Neutrophil (primary cell): ENCODE measurements at regions not wholly inside any gene's neighbourhood (a gene's known extent, or its start where the extent isn't known, plus 50 kb on each side); places are given as distances from the start of the nearest gene placed in this dataset.

Experiments used
- H3K27ac ChIP-seq: fragments of 200-600 bp; sonication (generic); 2 replicates; pipeline ENCODE4 v1.5.1; 2016; ENCODE audit warnings: mild to moderate bottlenecking, moderate library complexity
- H3K27me3 ChIP-seq: fragments of 200-600 bp; sonication (generic); 2 replicates; pipeline ENCODE4 v1.6.0; 2016; ENCODE audit warnings: mild to moderate bottlenecking
- H3K36me3 ChIP-seq: fragments of 200-600 bp; sonication (generic); 2 replicates; pipeline ENCODE4 v1.5.1; 2017
- H3K4me1 ChIP-seq, 2 experiments: fragments of 200-600 bp in 1 of 2; sonication (generic) in 1 of 2; 1 replicate in 1 of 2; 2 replicates in 1 of 2; pipeline versions ENCODE4 v1.5.1 to v1.6.1; 2013 to 2016; ENCODE audit warnings: low read depth in 1 of 2, low read length in 1 of 2, mild to moderate bottlenecking in 1 of 2, moderate library complexity in 1 of 2; ENCODE audit not compliant: control insufficient read depth in 1 of 2, insufficient read depth in 1 of 2
- H3K4me3 ChIP-seq, 2 experiments: fragments of 200-600 bp in 1 of 2; sonication (generic) in 1 of 2; 1 replicate in 1 of 2; 2 replicates in 1 of 2; pipeline ENCODE4 v1.5.1; 2013 to 2016; ENCODE audit warnings: low read depth in 1 of 2, low read length in 1 of 2, mild to moderate bottlenecking in 1 of 2, moderate library complexity in 1 of 2
- H3K9me3 ChIP-seq: fragments of 200-600 bp; sonication (generic); 2 replicates; pipeline ENCODE4 v1.5.1; 2016
- CTCF ChIP-seq: fragments of 200-600 bp; sonication (generic); IDR thresholded peaks from 2 replicates; pipeline ENCODE4 v1.5.1; 2016; ENCODE audit warnings: antibody characterized with exemption

- Histone ChIP-seq H3K9me3 (no peaks in the 10 kb centered on the region), H3K27me3 (no peaks in the 10 kb centered on the region), H3K4me1 (no peaks in the 10 kb centered on the region), H3K4me3 (no peak overlapping the region), H3K36me3 (no peaks in the 10 kb centered on the region), H3K27ac (no peak overlapping the region)
- no peak for TF ChIP-seq CTCF
Observed at GRCh38 chr10:44476409-44477045, 91.6 kb upstream of the CXCL12 start.

GRCh38 chr10:44477046-44477425, 92.1 kb upstream of the CXCL12 start:
- H3K4me1 ChIP-seq: no peaks in the 10 kb centered on the region
- H3K27ac ChIP-seq: no peak overlapping the region
- H3K9me3 ChIP-seq: no peaks in the 10 kb centered on the region
- no peaks in the 10 kb centered on the region for H3K27me3 ChIP-seq
- H3K4me3 ChIP-seq: no peak overlapping the region
- no peak for TF ChIP-seq CTCF
- H3K36me3 ChIP-seq: no peaks in the 10 kb centered on the region

- Histone ChIP-seq H3K4me1 (no peaks in the 10 kb centered on the region), H3K27me3 (no peaks in the 10 kb centered on the region), H3K9me3 (no peaks in the 10 kb centered on the region), H3K36me3 (no peaks in the 10 kb centered on the region), H3K27ac (no peak overlapping the region), H3K4me3 (no peak overlapping the region)
- TF ChIP-seq CTCF: no peak
Observed at GRCh38 chr10:44478040-44478439, 93.1 kb upstream of the CXCL12 start.

GRCh38 chr10:44478876-44479705, 94.2 kb upstream of the CXCL12 start:
- H3K27me3 ChIP-seq: no peaks in the 10 kb centered on the region
- H3K27ac ChIP-seq: no peak overlapping the region
- H3K4me3 ChIP-seq: no peak overlapping the region
- no peak for TF ChIP-seq CTCF
- H3K9me3 ChIP-seq: no peaks in the 10 kb centered on the region
- H3K4me1 ChIP-seq: no peaks in the 10 kb centered on the region
- no peaks in the 10 kb centered on the region for H3K36me3 ChIP-seq

GRCh38 chr10:44492678-44493077, 107.8 kb upstream of the CXCL12 start:
- TF ChIP-seq CTCF: no peak
- Histone ChIP-seq H3K36me3 (no peaks in the 10 kb centered on the region), H3K27me3 (no peaks in the 10 kb centered on the region), H3K4me1 (no peaks in the 10 kb centered on the region), H3K9me3 (no peaks in the 10 kb centered on the region), H3K27ac (no peak overlapping the region), H3K4me3 (no peak overlapping the region)
